ENCODE measurements at regions not wholly inside any gene's neighbourhood (a gene's known extent, or its start where the extent isn't known, plus 50 kb on each side); places are given as distances from the start of the nearest gene placed in this dataset.

GRCh38 chr15:48052946-48053345 is 67.8 kb upstream of the SLC24A5 start:
- no peak for DNase-seq

- DNase-seq = no peak
Measured at GRCh38 chr15:48058371-48058770, 62.4 kb upstream of the SLC24A5 start.

GRCh38 chr15:48059791-48060190 is 61.0 kb upstream of the SLC24A5 start:
- DNase-seq = no peak

- DNase-seq = no peak
Measured at GRCh38 chr15:48060396-48060795, 60.4 kb upstream of the SLC24A5 start.

- no peak for DNase-seq
Measured at GRCh38 chr15:48061605-48062004, 59.2 kb upstream of the SLC24A5 start.

- no peak for DNase-seq
Measured at GRCh38 chr15:48062148-48062872, 58.5 kb upstream of the SLC24A5 start.

GRCh38 chr15:48063411-48063985 is 57.3 kb upstream of the SLC24A5 start:
- no peak for DNase-seq

- no peak for DNase-seq
Measured at GRCh38 chr15:48064421-48064820, 56.4 kb upstream of the SLC24A5 start.

- no peak for DNase-seq
Measured at GRCh38 chr15:48066456-48066855, 54.3 kb upstream of the SLC24A5 start.

Measured in inflammatory macrophage (primary cell).